ENCODE measurements at regions not wholly inside any gene's neighbourhood (a gene's known extent, or its start where the extent isn't known, plus 50 kb on each side); places are given as distances from the start of the nearest gene placed in this dataset.

DNA sequence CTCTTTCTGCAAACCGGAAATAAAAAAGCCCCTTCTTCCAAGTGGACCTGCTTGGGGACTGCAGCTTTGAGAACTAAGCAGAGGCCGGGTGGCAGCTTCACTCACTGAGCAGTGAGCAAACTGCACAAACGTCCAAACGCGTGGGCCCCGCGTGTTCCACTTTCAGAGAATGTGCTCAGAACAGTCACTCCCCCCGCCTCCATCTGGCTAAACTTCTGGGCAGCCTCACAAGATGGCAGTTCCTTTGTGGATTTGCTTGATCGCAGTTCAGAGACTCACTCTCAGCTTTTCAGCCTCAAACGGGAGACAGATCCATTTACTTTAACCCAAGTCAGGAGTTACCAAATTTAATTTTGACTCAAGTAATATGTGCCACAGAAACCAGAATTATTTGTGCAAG, 216.6 kb downstream of the TLE1 start:
- H3K27ac ChIP-seq (ENCODE audit: low read length), result no peak overlapping the region
- H3K27me3 ChIP-seq (ENCODE audit: control insufficient read depth, insufficient read depth, low read length), result no peaks in the 10 kb centered on the region
- POLR2A ChIA-PET, result no interaction called here
- CTCF ChIA-PET, result no interaction called here
- H3K36me3 ChIP-seq (ENCODE audit: control insufficient read depth, insufficient read depth, low read length), result no peaks in the 10 kb centered on the region
- no peaks in the 10 kb centered on the region for H3K4me1 ChIP-seq (ENCODE audit: control insufficient read depth, insufficient read depth, low read length)
- TF ChIP-seq CTCF (IDR thresholded peaks at IDR 0.05) (no peak), SIN3A (IDR thresholded peaks at IDR 0.05; ENCODE audit: borderline replicate concordance, insufficient read depth, low read depth, low read length) (no peak), TCF7L2 (IDR thresholded peaks at IDR 0.05; ENCODE audit: low read depth, low read length) (no peak), POLR2AphosphoS5 (IDR thresholded peaks at IDR 0.05; ENCODE audit: low read depth, low read length) (no peak)
- TF ChIP-seq, protein P1, sequence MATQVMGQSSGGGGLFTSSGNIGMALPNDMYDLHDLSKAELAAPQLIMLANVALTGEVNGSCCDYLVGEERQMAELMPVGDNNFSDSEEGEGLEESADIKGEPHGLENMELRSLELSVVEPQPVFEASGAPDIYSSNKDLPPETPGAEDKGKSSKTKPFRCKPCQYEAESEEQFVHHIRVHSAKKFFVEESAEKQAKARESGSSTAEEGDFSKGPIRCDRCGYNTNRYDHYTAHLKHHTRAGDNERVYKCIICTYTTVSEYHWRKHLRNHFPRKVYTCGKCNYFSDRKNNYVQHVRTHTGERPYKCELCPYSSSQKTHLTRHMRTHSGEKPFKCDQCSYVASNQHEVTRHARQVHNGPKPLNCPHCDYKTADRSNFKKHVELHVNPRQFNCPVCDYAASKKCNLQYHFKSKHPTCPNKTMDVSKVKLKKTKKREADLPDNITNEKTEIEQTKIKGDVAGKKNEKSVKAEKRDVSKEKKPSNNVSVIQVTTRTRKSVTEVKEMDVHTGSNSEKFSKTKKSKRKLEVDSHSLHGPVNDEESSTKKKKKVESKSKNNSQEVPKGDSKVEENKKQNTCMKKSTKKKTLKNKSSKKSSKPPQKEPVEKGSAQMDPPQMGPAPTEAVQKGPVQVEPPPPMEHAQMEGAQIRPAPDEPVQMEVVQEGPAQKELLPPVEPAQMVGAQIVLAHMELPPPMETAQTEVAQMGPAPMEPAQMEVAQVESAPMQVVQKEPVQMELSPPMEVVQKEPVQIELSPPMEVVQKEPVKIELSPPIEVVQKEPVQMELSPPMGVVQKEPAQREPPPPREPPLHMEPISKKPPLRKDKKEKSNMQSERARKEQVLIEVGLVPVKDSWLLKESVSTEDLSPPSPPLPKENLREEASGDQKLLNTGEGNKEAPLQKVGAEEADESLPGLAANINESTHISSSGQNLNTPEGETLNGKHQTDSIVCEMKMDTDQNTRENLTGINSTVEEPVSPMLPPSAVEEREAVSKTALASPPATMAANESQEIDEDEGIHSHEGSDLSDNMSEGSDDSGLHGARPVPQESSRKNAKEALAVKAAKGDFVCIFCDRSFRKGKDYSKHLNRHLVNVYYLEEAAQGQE (IDR thresholded peaks at IDR 0.05; ENCODE audit: insufficient read depth in 1 of 2, low read depth in 2 of 2, low read length in 1 of 2), result no peak
- BruUV-seq (replicated peaks), result no TSS peak
- no peak overlapping the region for H3K4me3 ChIP-seq (ENCODE audit: low read depth in 2 of 2, low read length in 2 of 2)
- DNase-seq (ENCODE audit: low read depth, low spot score) (no peak), ATAC-seq (no peak)
- intact Hi-C loops (cut with micrococcal nuclease; ENCODE audit: unreplicated experiment) (no loop called here), in situ Hi-C loops (cut with HindIII; ENCODE audit: low pct_unique_long_range_greater_than_20kb, low sequenced_read_pairs) (no loop called here)
- H3K9me3 ChIP-seq (ENCODE audit: control insufficient read depth, insufficient read depth, low read depth, low read length), result no peaks in the 10 kb centered on the region

- in situ Hi-C loops (cut with HindIII; ENCODE audit: low pct_unique_long_range_greater_than_20kb, low sequenced_read_pairs) (no loop called here), intact Hi-C loops (cut with micrococcal nuclease; ENCODE audit: unreplicated experiment) (no loop called here)
- no TSS peak for BruUV-seq (replicated peaks)
- Histone ChIP-seq H3K4me1 (ENCODE audit: control insufficient read depth, insufficient read depth, low read length) (no peaks in the 10 kb centered on the region), H3K36me3 (ENCODE audit: control insufficient read depth, insufficient read depth, low read length) (no peaks in the 10 kb centered on the region), H3K27ac (ENCODE audit: low read length) (no peak overlapping the region), H3K9me3 (ENCODE audit: control insufficient read depth, insufficient read depth, low read depth, low read length) (no peaks in the 10 kb centered on the region), H3K4me3 (ENCODE audit: low read depth in 2 of 2, low read length in 2 of 2) (no peak overlapping the region), H3K27me3 (ENCODE audit: control insufficient read depth, insufficient read depth, low read length) (no peaks in the 10 kb centered on the region)
- POLR2A ChIA-PET, result no interaction called here
- TF ChIP-seq POLR2AphosphoS5 (IDR thresholded peaks at IDR 0.05; ENCODE audit: low read depth, low read length) (no peak), SIN3A (IDR thresholded peaks at IDR 0.05; ENCODE audit: borderline replicate concordance, insufficient read depth, low read depth, low read length) (no peak)
- DNase-seq (ENCODE audit: low read depth, low spot score) (no peak), ATAC-seq (no peak)
- CTCF ChIA-PET, result no interaction called here
These were observed 218.5 kb downstream of the TLE1 start for GRCh38 chr9:81470864-81471263.

DNA sequence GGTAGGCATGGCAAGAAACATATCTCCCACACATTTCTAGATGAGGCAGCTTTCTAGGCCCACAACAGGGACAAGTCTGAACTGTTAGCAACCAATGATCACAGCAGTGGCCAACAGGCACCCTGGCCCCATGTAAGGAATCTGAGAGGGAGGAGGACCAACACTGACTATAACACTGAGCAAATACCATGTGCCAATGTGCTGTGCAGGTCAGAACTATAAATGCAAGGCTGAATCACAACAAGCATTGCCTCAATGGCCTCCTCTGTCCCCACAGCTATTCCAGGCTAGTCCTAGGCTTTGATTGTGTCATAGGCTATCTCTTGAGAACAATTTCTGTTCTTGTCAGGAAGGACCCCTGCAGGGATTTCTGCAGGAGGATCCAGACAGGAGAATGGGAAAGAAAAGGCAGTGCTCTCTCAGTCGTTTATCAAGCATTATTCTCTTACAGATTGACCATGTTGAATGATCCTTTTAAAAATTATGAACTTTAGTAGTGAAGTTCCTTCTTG, 221.2 kb downstream of the TLE1 start:
- BruUV-seq (replicated peaks), result no TSS peak
- Histone ChIP-seq H3K4me1 (ENCODE audit: control insufficient read depth, insufficient read depth, low read length) (no peaks in the 10 kb centered on the region), H3K27me3 (ENCODE audit: control insufficient read depth, insufficient read depth, low read length) (no peaks in the 10 kb centered on the region), H3K9me3 (ENCODE audit: control insufficient read depth, insufficient read depth, low read depth, low read length) (no peaks in the 10 kb centered on the region), H3K27ac (ENCODE audit: low read length) (no peak overlapping the region), H3K36me3 (ENCODE audit: control insufficient read depth, insufficient read depth, low read length) (no peaks in the 10 kb centered on the region), H3K4me3 (ENCODE audit: low read depth in 2 of 2, low read length in 2 of 2) (no peak overlapping the region)
- no peak for ATAC-seq
- in situ Hi-C loops (cut with HindIII; ENCODE audit: low pct_unique_long_range_greater_than_20kb, low sequenced_read_pairs), result no loop called here
- ChIA-PET CTCF (no interaction called here), POLR2A (no interaction called here)
- no peak for DNase-seq (ENCODE audit: low read depth, low spot score)
- intact Hi-C loops (cut with micrococcal nuclease; ENCODE audit: unreplicated experiment), result no loop called here
- TF ChIP-seq TCF7L2 (IDR thresholded peaks at IDR 0.05; ENCODE audit: low read depth, low read length) (no peak), POLR2AphosphoS5 (IDR thresholded peaks at IDR 0.05; ENCODE audit: low read depth, low read length) (no peak), CTCF (IDR thresholded peaks at IDR 0.05) (no peak), SIN3A (IDR thresholded peaks at IDR 0.05; ENCODE audit: borderline replicate concordance, insufficient read depth, low read depth, low read length) (no peak)
- TF ChIP-seq, protein P1 (IDR thresholded peaks at IDR 0.05; ENCODE audit: insufficient read depth in 1 of 2, low read depth in 2 of 2, low read length in 1 of 2), result no peak

Data from Panc1 (cell line).